GM21360 (cell line): ENCODE measurements at regions not wholly inside any gene's neighbourhood (a gene's known extent, or its start where the extent isn't known, plus 50 kb on each side); places are given as distances from the start of the nearest gene placed in this dataset.

Experiments
- ATAC-seq: cut with Tn5 transposase; IDR thresholded peaks from one replicate; pipeline ENCODE4 v1.9.1; 2021; ENCODE audit warnings: mild to moderate bottlenecking, moderate library complexity; ENCODE audit not compliant: unreplicated experiment

GRCh38 chr3:178259703-178260102, 276.5 kb upstream of the KCNMB2 start:
- ATAC-seq: no peak

- ATAC-seq: no peak
These were observed 275.2 kb upstream of the KCNMB2 start for GRCh38 chr3:178260887-178261565.

- no peak for ATAC-seq
These were observed 272.9 kb upstream of the KCNMB2 start for GRCh38 chr3:178263236-178263916.

- no peak for ATAC-seq
These were observed 268.9 kb upstream of the KCNMB2 start for GRCh38 chr3:178267158-178267844.

- ATAC-seq: no peak
These were observed 265.4 kb upstream of the KCNMB2 start for GRCh38 chr3:178270838-178271237.

- ATAC-seq: no peak
These were observed 264.4 kb upstream of the KCNMB2 start for GRCh38 chr3:178271740-178272387.

GRCh38 chr3:178272841-178273240, 263.4 kb upstream of the KCNMB2 start:
- no peak for ATAC-seq

GRCh38 chr3:178274711-178275110, 261.5 kb upstream of the KCNMB2 start:
- no peak for ATAC-seq

GRCh38 chr3:178275311-178275710, 260.9 kb upstream of the KCNMB2 start:
- no peak for ATAC-seq

- no peak for ATAC-seq
These were observed 260.4 kb upstream of the KCNMB2 start for GRCh38 chr3:178275793-178276192.

- ATAC-seq: no peak
These were observed 258.6 kb upstream of the KCNMB2 start for GRCh38 chr3:178277605-178278004.

- ATAC-seq: no peak
These were observed 252.7 kb upstream of the KCNMB2 start for GRCh38 chr3:178283561-178283960.

- no peak for ATAC-seq
These were observed 252.1 kb upstream of the KCNMB2 start for GRCh38 chr3:178284181-178284580.

GRCh38 chr3:178288074-178288473, 248.2 kb upstream of the KCNMB2 start:
- ATAC-seq: no peak

- ATAC-seq: no peak
These were observed 246.6 kb upstream of the KCNMB2 start for GRCh38 chr3:178289544-178290160.

- no peak for ATAC-seq
These were observed 244.5 kb upstream of the KCNMB2 start for GRCh38 chr3:178291574-178292370.

GRCh38 chr3:178295292-178295912, 240.8 kb upstream of the KCNMB2 start:
- ATAC-seq: no peak

GRCh38 chr3:178297199-178297598, 239.0 kb upstream of the KCNMB2 start:
- ATAC-seq: no peak

GRCh38 chr3:178297740-178298139, 238.5 kb upstream of the KCNMB2 start:
- ATAC-seq: no peak

GRCh38 chr3:178300441-178300959, 235.7 kb upstream of the KCNMB2 start:
- ATAC-seq: no peak
